Fibroblast of lung (primary cell): ENCODE measurements at regions not wholly inside any gene's neighbourhood (a gene's known extent, or its start where the extent isn't known, plus 50 kb on each side); places are given as distances from the start of the nearest gene placed in this dataset.

ENCODE experiments used
- EZH2 ChIP-seq: IDR thresholded peaks from 2 replicates; pipeline ENCODE4 v1.5.1; 2012; ENCODE audit warnings: low read length, control low read depth, mild to moderate bottlenecking; ENCODE audit errors: missing control alignments
- TF ChIP-seq, protein P1 (sequence below), 2 donors: IDR thresholded peaks in 1 of 2; conservative IDR thresholded peaks in 1 of 2; 1 replicate in 1 of 2; 2 replicates in 1 of 2; pipeline ENCODE4 v1.5.1; 2011 to 2012; ENCODE audit warnings: low read length in 2 of 2, control low read depth in 1 of 2, inconsistent platforms in 1 of 2, low read depth in 1 of 2, mild to moderate bottlenecking in 1 of 2

- TF ChIP-seq, protein P1, sequence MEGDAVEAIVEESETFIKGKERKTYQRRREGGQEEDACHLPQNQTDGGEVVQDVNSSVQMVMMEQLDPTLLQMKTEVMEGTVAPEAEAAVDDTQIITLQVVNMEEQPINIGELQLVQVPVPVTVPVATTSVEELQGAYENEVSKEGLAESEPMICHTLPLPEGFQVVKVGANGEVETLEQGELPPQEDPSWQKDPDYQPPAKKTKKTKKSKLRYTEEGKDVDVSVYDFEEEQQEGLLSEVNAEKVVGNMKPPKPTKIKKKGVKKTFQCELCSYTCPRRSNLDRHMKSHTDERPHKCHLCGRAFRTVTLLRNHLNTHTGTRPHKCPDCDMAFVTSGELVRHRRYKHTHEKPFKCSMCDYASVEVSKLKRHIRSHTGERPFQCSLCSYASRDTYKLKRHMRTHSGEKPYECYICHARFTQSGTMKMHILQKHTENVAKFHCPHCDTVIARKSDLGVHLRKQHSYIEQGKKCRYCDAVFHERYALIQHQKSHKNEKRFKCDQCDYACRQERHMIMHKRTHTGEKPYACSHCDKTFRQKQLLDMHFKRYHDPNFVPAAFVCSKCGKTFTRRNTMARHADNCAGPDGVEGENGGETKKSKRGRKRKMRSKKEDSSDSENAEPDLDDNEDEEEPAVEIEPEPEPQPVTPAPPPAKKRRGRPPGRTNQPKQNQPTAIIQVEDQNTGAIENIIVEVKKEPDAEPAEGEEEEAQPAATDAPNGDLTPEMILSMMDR (conservative IDR thresholded peaks at IDR 0.05 in 1 of 2, IDR thresholded peaks at IDR 0.05 in 1 of 2; ENCODE audit: low read depth in 1 of 2, low read length in 2 of 2), result no peak
- TF ChIP-seq EZH2, result no peak
Measured at GRCh38 chr18:41099451-41099850, 855.6 kb upstream of the PIK3C3 start.
